NOMO-1 treated with DMSO at 0.1 percent for 48 hours (cell line): ENCODE measurements at regions not wholly inside any gene's neighbourhood (a gene's known extent, or its start where the extent isn't known, plus 50 kb on each side); places are given as distances from the start of the nearest gene placed in this dataset.

Source experiments
- DNase-seq: peaks from one replicate; lab custom pipeline; 2025; ENCODE audit not compliant: unreplicated experiment; lab: John Stamatoyannopoulos, UW

DNA sequence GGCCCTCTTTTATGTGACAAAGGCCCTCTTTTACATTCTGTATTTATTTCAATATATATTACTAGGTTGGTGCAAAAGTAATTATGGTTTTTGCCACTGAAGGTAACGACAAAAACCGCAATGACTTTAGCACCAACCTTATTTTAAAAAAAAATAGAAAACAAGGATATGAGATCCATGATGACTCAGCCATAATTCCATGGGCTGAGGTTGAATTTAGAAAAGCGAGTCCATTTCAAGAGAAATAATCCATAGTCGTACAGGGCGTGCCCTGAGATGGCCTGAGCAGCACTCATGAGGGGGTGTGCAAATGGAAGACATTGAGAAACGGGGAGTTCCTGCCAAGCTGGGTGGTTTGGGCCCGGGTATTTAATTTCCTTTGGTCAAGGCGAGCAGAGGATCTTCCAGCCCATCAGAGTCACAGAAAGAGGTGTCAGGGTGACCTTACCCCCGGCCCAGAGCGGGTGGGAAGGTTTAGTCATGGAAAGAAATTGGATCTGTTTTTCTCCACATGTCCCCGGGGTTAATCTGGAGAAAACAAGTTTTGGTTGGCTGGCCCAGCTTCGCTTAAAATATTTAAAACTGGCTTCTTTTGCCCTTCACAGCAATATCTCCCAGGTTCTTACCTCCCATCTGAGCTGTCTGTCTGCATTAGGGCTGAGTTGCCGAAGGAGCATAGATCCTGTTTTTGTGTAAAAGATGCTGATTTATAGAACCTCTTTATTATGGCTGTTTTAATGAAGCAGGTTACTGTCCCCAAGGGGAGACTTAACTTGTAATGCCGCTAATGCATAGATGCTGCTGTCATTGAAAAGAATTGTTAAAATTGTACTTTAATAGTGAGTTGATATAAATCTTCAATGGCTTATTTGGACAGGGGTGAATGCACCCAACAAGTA is 255.6 kb downstream of the PREX1 start:
- DNase-seq: no peak

DNA sequence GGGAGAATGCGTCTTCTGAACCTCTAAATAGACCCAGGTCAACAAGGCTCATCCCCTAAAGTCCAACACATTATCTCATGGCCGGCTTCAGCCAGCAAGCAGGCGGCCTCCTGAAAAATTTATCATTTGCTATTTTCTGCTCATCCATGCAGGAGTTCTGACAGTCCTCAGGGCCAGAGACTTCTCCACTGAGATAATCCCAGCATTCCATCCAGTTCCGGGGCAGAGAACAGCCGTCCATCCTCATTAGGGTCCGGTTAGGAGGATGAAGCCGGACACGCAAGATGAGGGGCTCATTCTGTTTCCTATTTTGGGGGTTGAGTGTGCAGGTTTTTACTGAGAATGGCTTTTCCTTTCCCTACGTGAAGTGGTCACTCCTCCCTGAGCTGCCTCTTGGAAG is 258.1 kb downstream of the PREX1 start:
- DNase-seq: no peak

DNA sequence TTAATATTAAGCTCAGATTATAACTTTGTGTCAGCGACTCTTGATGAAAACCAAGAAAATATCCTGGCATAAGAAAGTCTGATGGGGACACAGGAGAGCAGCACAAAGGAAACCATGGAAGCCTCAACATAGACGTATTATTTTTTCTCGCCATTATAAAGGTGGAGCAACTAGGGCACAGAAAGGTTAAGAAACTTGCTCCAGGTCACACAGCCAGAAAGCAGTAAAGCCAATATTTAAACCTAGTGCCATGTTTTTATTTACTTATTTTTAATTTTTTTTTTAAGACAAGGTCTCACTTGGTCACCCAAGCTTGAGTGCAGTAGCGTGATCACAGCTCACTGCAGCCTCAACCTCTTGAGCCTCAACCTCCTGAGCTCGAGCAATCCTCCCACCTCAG is 259.3 kb downstream of the PREX1 start:
- no peak for DNase-seq

DNA sequence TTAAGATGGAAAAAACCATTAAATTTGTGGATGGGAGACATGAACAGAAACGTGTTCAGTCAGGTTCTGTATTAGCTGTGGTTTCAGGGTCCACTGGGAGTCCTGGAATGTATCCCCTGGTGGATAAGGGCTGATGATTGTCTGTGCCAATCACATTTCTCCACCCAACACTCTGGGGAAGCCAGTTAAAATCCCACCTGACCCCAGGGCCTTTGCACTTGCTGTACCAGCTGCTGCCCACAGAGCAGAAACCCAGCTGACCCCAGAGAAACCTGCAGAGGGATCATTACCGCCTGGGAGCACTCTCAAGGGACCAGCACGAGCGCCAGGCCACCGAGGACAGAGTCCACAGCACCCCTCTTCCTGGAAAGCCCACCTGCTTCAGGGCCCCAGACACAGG is 260.7 kb downstream of the PREX1 start:
- DNase-seq: no peak

DNA sequence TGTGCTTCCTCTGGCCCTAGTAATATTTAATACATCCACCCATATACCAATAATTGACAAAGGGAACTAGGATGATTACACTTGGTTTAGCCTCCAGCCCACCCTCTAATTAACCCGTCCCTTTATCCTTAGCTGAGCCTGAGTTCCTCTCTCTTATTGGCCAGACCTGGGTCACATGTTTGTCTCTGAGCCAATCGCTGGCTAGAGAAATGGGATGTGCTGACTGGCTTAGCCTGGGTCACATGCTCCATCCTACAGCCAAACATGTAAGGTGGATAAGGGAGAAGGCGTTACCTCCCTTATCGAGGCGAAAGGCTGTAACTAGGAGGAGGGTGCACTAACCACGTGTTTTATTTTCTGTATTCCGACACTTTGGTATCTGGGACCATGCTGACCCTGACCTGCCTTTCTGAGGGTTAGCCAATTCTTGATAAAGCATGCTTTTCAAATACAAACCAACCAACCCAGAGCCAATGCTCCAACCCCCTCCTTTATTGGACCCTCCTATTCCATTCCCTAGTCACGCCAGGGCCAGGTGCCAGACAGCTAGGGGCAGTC is 262.7 kb downstream of the PREX1 start:
- no peak for DNase-seq

DNA sequence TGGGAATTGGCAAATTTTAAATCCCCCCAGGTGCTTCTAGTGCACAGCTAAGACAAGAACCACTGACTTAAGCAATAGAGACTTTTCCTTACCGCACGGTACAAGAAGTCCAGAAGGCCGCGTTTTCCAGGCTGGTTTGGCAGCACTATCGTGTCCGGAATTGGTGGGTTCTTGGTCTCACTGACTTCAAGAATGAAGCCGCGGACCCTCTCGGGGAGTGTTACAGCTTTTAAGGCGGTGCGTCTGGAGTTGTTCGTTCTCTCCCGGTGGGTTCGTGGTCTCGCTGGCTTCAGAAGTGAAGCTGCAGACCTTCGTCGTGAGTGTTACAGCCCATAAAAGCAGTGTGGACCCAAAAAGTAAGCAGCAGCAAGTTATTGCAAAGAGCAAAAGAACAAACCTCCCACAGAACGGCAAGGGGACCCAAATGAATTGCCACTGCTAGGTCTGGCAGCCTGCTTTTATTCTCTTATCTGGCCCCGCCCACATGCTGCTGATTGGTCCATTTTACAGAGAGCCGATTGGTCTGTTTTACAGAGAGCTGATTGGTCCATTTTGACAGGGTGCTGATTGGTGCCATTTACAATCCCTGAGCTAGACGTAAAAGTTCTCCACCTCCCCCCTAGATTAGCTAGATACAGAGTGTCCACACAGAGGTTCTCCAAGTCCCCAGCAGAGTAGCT is 264.5 kb downstream of the PREX1 start:
- DNase-seq: no peak

DNA sequence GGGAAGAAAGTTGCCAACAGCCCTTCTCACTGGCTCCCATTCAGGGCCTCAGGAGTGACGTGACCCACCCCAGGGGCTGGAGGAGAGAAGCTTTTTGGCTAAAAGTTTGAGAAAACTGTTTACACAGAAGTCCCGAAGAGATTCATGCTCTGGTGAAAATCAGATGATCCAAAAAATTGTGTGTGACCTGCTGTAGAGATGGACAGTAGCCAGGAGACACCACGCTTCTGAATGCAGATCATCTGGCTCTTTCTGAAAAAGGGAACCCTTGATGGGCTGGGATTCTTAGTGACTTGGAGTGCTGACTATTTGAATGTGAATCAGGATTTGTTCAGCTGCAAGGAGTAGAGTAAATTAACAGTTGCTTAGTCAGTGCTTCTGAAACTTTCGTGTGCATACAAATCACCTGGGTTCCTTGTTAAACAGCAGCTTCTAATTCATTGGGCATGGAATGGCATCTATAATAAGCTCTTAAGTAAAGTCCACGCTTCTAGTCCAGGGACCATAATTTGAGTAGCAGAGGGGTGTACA is 265.1 kb downstream of the PREX1 start:
- DNase-seq: no peak

DNA sequence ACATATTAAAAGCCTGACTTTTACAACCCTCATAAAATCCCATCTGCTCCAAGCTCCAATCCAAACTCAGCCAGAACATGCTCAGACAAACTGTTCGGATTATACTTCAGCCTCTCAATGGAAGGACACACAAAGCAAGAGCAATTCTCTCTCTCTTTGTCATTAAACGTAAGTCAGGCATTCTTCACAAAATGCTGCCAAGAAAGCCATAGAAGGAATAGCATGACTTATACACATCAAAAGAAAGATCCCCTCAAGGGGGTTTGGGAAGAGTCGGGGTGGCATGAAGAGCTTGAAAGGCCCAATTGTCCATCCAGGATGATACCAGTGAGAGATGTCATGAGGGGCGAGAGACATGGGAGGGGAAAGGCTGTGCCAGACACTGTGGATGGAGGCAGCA is 268.9 kb downstream of the PREX1 start:
- no peak for DNase-seq

DNA sequence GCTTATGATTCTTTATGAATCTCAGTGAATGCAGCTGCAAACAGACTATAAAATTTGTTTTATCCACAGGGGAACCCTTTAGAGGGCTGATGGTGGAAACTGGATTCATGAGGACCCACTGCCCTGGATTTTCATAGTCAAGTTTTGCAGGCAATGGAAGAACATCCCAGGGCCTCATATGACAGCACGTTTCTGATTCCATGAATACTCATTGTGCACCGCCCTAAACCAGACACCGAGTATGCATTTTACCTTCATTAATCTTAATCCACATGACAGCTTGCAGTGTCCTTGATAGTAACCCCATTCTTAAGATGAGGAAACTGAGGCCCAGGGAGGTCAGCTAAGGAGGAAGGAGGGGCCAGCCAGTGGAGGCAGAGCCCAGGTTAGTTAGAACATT is 270.4 kb downstream of the PREX1 start:
- no peak for DNase-seq

DNA sequence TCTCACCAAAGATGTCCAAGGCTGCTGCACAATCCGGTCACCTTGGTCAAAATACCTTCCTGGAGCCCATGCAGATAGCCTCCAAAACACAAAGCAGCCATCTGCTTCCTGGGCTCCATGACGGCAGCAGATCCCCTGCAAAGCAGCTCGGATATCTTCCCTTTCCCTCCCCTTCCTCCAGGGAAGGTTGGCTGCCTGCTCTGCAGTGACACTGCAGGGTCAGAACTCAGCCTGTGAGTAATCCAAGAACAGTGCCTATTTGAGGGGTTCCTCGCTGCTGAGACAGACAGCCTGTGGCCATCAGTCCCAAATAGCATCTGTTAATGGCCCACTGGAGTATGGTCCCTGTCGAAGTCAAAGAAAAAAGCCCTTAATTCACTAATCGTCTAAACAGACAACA is 270.8 kb downstream of the PREX1 start:
- DNase-seq: no peak

DNA sequence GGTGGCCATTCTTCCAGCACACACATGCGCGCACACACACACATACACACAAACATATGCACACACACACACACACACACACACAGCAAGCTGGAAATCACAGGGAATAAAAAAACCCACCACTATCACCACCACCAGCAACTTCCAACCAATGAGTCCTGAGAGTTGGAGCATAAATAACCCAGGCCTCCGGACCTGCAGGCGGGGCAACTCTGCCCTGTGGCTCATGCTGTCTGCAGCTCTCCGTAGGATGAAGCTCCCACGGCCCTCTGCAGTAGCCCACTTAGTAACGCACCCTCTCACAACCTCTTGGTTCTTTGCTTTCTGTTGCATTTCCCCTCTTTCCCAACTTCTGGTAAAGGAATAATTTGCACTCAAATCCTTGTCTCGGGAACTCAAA is 275.2 kb downstream of the PREX1 start:
- DNase-seq: no peak

DNA sequence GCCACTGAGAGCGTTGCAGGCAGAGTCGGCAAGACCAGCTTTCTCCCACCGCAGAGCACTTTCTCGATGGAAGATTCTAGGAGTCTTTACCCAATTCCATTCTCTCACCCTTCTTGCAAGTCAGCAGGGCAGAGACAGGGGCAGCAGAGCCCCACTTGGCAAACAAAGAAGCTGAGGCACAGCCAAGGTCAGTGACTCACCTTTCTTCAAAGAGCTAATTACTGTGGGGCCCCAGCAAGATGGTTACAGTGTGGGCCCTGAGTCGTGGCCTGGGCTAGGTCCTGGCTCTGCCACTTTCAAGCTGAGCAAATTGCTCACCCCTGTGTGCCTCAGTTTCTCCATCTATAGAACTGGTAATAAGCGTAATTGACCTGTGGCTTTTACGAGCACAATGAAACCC is 277.0 kb downstream of the PREX1 start:
- no peak for DNase-seq

DNA sequence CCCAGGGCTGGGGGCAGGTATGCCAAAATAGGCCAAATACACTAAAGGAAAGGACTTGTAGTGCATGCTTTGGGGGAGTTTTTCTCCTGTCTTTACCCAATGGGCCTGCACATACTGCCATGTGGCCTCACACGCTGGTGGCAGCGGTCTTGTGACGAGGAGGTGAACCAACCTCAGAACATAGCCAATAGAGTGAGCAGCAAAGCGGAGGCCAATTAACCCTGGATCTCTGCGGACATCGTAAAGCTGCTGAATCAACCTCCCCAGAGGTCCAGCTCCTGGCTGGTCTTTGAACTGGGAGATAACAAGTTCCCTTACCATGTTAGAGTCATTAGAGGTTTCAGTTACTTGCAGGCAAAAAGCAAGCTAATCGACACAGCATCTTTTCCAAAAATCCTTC is 280.1 kb downstream of the PREX1 start:
- DNase-seq: no peak

DNA sequence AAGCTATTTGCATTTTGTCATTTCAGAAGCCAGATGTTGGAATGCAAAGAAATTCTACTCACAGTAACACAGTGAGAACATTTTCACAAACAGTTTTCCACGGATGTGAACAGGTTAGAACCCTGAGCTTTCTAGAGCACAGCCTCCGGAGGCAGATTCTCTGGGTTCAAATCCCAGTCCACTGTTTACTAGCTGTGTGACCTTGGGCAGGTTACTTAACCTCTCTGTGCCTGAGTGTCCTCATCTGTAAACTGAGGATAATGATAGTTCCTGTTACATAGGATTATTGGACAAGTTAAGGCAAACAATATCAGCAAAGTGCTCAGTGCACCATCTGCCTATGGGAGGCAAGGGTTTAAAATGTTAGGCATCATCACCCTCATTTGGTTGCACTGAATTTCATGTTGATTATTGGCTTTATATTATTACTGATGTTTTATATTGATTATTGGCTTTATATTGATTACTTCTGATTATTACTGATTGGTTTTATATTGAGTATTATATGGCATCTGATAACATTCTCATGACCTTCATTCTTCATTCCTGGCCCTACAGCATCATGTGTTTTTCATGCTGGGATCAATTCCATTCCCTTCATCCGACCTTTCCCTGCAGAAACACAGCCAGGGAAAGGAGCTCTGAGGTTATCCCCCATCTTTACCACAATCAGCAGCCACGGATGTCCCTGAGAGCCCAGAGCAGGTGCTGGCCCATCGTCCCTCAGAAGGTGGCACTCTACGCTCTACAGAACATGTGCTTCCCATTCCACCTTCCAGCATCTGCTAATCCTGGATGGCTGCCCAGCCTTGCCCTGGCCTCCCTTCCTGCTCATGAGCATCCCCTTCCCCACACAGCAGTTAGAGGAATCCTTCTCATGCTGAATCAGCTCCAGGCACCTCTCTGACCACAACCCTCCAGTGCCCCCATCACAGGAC is 283.1 kb downstream of the PREX1 start:
- DNase-seq: no peak

DNA sequence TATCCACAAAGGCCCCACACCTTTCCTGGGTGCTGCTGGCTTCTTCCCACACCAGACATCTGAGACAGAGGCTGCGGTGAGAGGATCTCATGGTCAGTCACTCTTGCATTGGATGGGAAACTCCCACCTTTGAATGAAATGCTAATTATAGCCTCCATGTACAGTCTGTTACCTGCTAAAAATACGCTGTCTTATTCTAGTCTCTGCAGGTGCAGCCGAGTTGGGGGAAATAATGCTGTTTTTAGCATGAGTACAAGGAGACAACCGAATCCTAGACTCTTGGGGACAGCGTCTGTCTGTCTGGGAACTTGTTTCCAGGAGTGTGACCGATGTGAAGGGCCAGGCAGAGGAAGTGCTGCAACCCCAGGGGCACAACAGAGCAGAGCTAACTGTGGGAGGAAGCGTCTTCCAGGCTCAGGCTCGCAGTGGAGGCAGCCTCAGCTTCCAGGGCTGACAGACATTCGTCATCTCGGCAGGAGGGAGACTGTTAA is 286.2 kb downstream of the PREX1 start:
- DNase-seq: no peak

DNA sequence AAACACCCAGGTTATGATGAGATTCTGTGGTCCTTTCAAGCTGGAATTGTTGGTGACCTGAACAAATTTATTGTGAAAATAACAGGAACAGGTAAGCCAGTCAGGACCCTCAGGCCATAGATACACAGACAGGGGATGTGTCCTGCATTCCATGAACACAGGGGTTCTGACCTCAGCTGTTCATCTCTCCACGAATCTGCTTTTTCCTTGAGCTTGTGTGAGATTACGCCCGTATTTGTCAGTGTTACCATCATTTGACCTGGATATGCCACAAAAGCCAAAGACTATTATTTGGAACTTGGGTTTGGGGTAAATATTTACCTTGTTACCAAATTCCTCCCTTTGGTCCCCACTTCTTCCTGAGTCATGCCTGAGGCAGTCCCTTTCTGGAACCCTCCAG is 288.9 kb downstream of the PREX1 start:
- DNase-seq: no peak

DNA sequence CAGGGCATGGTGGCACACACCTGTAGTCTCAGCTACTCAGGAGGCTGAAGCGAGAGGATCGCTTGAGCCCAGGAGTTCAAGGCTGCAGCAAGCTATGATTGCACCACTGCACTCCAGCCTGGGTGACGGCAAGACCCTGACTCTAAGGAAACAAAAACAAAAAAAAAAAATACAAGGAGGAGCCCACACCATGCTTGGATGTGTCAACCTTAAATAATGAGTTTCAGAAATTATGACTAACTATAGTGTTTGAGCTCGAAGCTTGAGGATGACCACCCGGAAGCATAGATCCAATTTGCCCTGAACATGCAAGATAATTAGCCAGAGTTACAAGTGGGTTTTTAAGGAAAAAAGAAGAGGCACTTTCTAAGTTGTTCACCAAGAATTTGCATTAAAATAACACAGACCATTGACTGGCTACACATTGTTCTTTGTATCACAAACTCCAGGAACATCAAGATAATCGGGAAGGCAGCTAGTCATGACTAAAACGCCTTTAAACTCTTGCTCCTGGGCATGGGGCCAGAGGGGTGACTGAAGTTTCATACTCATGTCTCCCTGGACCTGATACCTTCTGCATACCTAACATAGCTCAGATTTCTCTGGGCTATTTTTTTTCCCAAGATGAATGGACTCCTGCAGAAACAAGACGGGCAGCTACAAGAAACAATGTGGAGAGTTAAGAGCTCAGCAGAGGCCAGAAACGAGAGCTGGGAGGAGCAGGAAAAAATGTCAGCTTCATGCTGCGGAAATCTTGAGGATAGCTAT is 289.6 kb downstream of the PREX1 start:
- no peak for DNase-seq

DNA sequence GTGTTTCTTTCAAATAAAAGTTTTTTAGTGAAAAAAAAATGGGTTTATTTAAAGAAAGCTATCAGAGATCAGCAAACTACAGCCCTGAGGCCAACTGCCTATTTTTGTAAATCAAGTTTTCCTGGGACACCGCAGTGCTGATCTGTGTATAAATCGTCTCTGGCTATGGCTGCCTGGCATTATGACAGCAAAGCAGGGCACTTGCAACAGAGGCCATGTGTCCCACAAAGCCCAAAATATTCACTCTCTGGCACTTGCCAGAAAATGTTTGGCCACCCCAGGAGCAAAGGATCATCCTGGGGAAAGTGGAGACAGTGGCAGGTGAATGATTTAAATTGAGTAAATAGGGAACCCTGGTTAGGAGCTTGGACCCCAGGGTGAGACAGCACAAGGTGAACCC is 291.6 kb downstream of the PREX1 start:
- no peak for DNase-seq

DNA sequence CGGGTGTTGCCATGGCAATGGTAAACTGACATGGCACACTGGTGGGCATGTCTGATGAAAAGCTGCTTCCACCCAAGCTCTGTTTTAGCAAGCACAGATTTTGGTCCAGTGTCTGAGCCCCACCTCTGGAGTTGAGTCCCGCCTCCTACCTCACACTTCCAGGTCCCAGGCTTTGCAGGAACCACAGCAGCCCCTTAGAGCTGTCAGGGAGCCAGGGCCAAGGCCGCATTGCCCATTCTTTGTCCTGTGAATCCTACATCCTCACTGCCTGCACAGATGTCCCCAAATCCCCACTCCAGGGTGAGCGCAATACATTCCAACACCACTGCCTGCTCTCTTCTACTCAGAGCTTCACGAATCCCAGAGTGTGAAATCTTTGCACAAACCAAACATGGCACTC is 292.2 kb downstream of the PREX1 start:
- no peak for DNase-seq

DNA sequence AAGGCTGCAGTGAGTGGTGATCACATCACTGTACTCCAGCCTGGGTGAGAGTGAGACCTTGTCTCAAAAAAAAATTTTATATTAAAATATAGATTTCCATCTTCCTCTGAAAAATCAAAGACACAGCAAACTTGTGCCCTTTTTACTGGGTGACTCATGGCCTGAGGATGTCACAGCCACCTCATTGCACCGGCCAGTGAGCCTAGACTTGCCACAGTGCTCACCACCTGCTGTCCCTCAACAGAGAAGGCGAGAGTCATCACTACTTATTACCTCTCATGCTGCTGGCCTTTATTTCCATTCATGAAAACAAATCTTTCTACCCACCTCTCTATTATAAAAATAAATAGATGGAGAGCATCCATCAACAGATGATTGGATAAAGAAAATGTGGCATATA is 295.8 kb downstream of the PREX1 start:
- no peak for DNase-seq
